Erythroblast (primary cell): ENCODE measurements at regions not wholly inside any gene's neighbourhood (a gene's known extent, or its start where the extent isn't known, plus 50 kb on each side); places are given as distances from the start of the nearest gene placed in this dataset.

Experiments used
- GATA1 ChIP-seq: IDR thresholded peaks from 2 replicates; pipeline ENCODE4 v1.6.1; 2011; ENCODE audit warnings: low read depth, mild to moderate bottlenecking, control low read depth, low read length, moderate library complexity
- POLR2A ChIP-seq: IDR thresholded peaks from 2 replicates; pipeline ENCODE4 v1.6.1; 2011; ENCODE audit warnings: mild to moderate bottlenecking, low read length

DNA sequence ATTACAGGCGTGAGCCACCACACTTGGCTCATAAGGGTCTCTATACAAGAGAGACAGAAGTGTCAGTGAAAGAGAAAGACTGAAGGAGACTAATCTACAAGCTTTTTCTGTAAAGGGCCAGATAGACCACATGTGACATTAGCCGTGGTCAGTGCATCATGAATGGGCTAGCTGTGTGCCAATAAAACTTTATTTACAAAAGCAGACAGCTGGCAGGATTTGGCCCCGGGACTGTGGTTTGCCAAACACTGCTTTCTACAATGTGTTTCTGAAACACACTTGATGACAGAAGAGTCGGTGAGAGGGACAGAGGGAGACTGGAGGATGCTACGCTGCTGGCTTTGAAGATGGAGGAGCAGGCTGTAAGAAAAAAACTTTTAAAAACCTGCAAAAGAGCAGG lies 285.4 kb downstream of the TFAP2C start:
- TF ChIP-seq POLR2A (no peak), GATA1 (no peak)
